IMR-90 (cell line): ENCODE measurements at regions not wholly inside any gene's neighbourhood (a gene's known extent, or its start where the extent isn't known, plus 50 kb on each side); places are given as distances from the start of the nearest gene placed in this dataset.

Experiments
- BHLHE40 ChIP-seq: fragments of 150-350 bp; IDR thresholded peaks from 2 replicates; pipeline ENCODE4 v1.6.1; 2016; ENCODE audit warnings: mild to moderate bottlenecking, low read depth, low read length
- CEBPB ChIP-seq: IDR thresholded peaks from 2 replicates; pipeline ENCODE4 v1.6.1; 2012; ENCODE audit warnings: low read depth, low read length, improper control_type of control experiment
- CTCF ChIP-seq: conservative IDR thresholded peaks from 2 replicates; pipeline ENCODE4 v1.5.1; 2012; ENCODE audit warnings: mild to moderate bottlenecking, low read depth, low read length, improper control_type of control experiment
- ELK1 ChIP-seq: fragments of 150-350 bp; IDR thresholded peaks from 2 replicates; pipeline ENCODE4 v1.6.1; 2016; ENCODE audit warnings: low read depth, mild to moderate bottlenecking, low read length, moderate library complexity, borderline replicate concordance
- FOS ChIP-seq: fragments of 150-350 bp; IDR thresholded peaks from 2 replicates; pipeline ENCODE4 v1.6.1; 2016; ENCODE audit warnings: low read depth, low read length
- MAZ ChIP-seq: IDR thresholded peaks from 2 replicates; pipeline ENCODE4 v1.6.1; 2012; ENCODE audit warnings: low read depth, mild to moderate bottlenecking, low read length, improper control_type of control experiment, moderate library complexity, borderline replicate concordance
- MXI1 ChIP-seq: IDR thresholded peaks from 2 replicates; pipeline ENCODE4 v1.6.1; 2012; ENCODE audit warnings: low read depth, mild to moderate bottlenecking, low read length, moderate library complexity, borderline replicate concordance
- NFE2L2 ChIP-seq: fragments of 150-350 bp; IDR thresholded peaks from 2 replicates; pipeline ENCODE4 v1.6.1; 2016; ENCODE audit warnings: low read depth, mild to moderate bottlenecking, low read length
- POLR2A ChIP-seq: IDR thresholded peaks from 2 replicates; pipeline ENCODE4 v1.6.1; 2012; ENCODE audit warnings: mild to moderate bottlenecking, low read depth, low read length
- RAD21 ChIP-seq: IDR thresholded peaks from 2 replicates; pipeline ENCODE4 v1.6.1; 2012; ENCODE audit warnings: low read length, improper control_type of control experiment
- RCOR1 ChIP-seq: IDR thresholded peaks from 2 replicates; pipeline ENCODE4 v1.6.1; 2012; ENCODE audit warnings: mild to moderate bottlenecking, low read length, improper control_type of control experiment; ENCODE audit not compliant: insufficient replicate concordance
- RFX5 ChIP-seq: IDR thresholded peaks from 2 replicates; pipeline ENCODE4 v1.8.0; 2012; ENCODE audit warnings: low read depth, mild to moderate bottlenecking, low read length, moderate library complexity
- SMC3 ChIP-seq: fragments of 150-350 bp; IDR thresholded peaks from 2 replicates; pipeline ENCODE4 v1.6.1; 2016; ENCODE audit warnings: low read depth, mild to moderate bottlenecking, antibody characterized with exemption, low read length, moderate library complexity
- USF2 ChIP-seq: fragments of 150-350 bp; IDR thresholded peaks from 2 replicates; pipeline ENCODE4 v1.6.1; 2017; ENCODE audit warnings: mild to moderate bottlenecking, antibody characterized with exemption, low read length, low read depth

- TF ChIP-seq CTCF (no peak), CEBPB (no peak), RAD21 (no peak), POLR2A (no peak), USF2 (no peak), RFX5 (no peak), MAZ (no peak), MXI1 (no peak), BHLHE40 (no peak), FOS (peak; percentile 66), ELK1 (no peak), SMC3 (no peak), RCOR1 (no peak), NFE2L2 (peak; percentile 26; the same call in 1 of the 2 replicates)
Measured at GRCh38 chr15:81516461-81516860, 142.4 kb upstream of the TMC3 start.
